Activated B cell treated with CpG ODN at 0.5 μM for 24 hours (primary cell): ENCODE measurements at regions not wholly inside any gene's neighbourhood (a gene's known extent, or its start where the extent isn't known, plus 50 kb on each side); places are given as distances from the start of the nearest gene placed in this dataset.

Source experiments
- ATAC-seq: fragments of 200-7000 bp; cut with Tn5 transposase; one replicate; pipeline ENCODE4 v1.10.0; 2021; ENCODE audit warnings: low read depth, mild to moderate bottlenecking, moderate library complexity
- CTCF ChIA-PET: fragments of 350-600 bp; sonication (Branson Sonifier 250); formaldehyde crosslinking; loops from one replicate; lab custom pipeline; 2021; ENCODE audit warnings: antibody characterized with exemption; lab: Charles Lee
- POLR2A ChIA-PET: fragments of 350-600 bp; sonication (Branson Sonifier 250); formaldehyde crosslinking; loops from one replicate; lab custom pipeline; 2021; ENCODE audit warnings: antibody characterized with exemption; lab: Charles Lee
- DNase-seq: peaks from one replicate; pipeline ENCODE4 v3.0.0; 2022
- H3K27ac Mint-ChIP-seq: one replicate; pipeline ENCODE4 v1.8.0; 2020; ENCODE audit warnings: mixed read lengths
- H3K27me3 Mint-ChIP-seq: one replicate; pipeline ENCODE4 v1.8.0; 2021; ENCODE audit warnings: mixed read lengths
- H3K36me3 Mint-ChIP-seq: one replicate; pipeline ENCODE4 v1.8.0; 2021; ENCODE audit warnings: low read depth, mixed read lengths
- H3K4me1 Mint-ChIP-seq: one replicate; pipeline ENCODE4 v1.8.0; 2021; ENCODE audit warnings: mixed read lengths
- H3K4me3 Mint-ChIP-seq: one replicate; pipeline ENCODE4 v1.8.0; 2020; ENCODE audit warnings: mild to moderate bottlenecking, mixed read lengths
- H3K9me3 Mint-ChIP-seq: one replicate; pipeline ENCODE4 v1.8.0; 2020; ENCODE audit warnings: mixed read lengths
- CTCF ChIP-seq: fragments of 200-600 bp; IDR thresholded peaks from one replicate; pipeline ENCODE4 v1.8.0; 2022; ENCODE audit warnings: antibody characterized with exemption, mild to moderate bottlenecking
- intact Hi-C: fragments of 100-400 bp; cut with micrococcal nuclease; formaldehyde crosslinking; loops from one replicate; pipeline ENCODE4 v1.15.1; 2024

GRCh38 chr20:7379621-7380220 is 560.5 kb downstream of the HAO1 start:
- Mint-ChIP-seq H3K27me3 (no peaks in the 10 kb centered on the region), H3K4me3 (no peak overlapping the region), H3K27ac (no peak overlapping the region), H3K9me3 (peaks cover 3% of the 10 kb centered on the region), H3K36me3 (no peaks in the 10 kb centered on the region), H3K4me1 (no peaks in the 10 kb centered on the region)
- TF ChIP-seq CTCF: no peak
- intact Hi-C loops: loop anchor here (5.0 kb wide), 1 partner anchor 1237 kb away; no protein-coding TSS in a partner anchor
- ATAC-seq: no peak
- ChIA-PET CTCF (no interaction called here), POLR2A (no interaction called here)
- DNase-seq: no peak

- Mint-ChIP-seq H3K36me3 (no peaks in the 10 kb centered on the region), H3K4me1 (no peaks in the 10 kb centered on the region), H3K27ac (no peak overlapping the region), H3K9me3 (no peaks in the 10 kb centered on the region), H3K27me3 (no peaks in the 10 kb centered on the region), H3K4me3 (no peak overlapping the region)
- no peak for TF ChIP-seq CTCF
- intact Hi-C loops: no loop called here
- ChIA-PET CTCF (no interaction called here), POLR2A (no interaction called here)
- ATAC-seq (no peak), DNase-seq (no peak)
Observed at GRCh38 chr20:7383216-7383615, 557.0 kb downstream of the HAO1 start.

GRCh38 chr20:7387638-7388193 is 552.5 kb downstream of the HAO1 start:
- Mint-ChIP-seq H3K9me3 (no peaks in the 10 kb centered on the region), H3K27ac (no peak overlapping the region), H3K36me3 (no peaks in the 10 kb centered on the region), H3K4me3 (no peak overlapping the region), H3K27me3 (no peaks in the 10 kb centered on the region), H3K4me1 (no peaks in the 10 kb centered on the region)
- ATAC-seq (no peak), DNase-seq (no peak)
- ChIA-PET POLR2A (no interaction called here), CTCF (no interaction called here)
- TF ChIP-seq CTCF: no peak
- intact Hi-C loops: no loop called here

GRCh38 chr20:7389216-7389615 is 551.0 kb downstream of the HAO1 start:
- H3K27ac Mint-ChIP-seq: no peak overlapping the region
- H3K4me3 Mint-ChIP-seq: no peak overlapping the region

More at GRCh38 chr20:7389216-7389615, 551.0 kb downstream of the HAO1 start:
- CTCF ChIA-PET: no interaction called here
- Mint-ChIP-seq H3K9me3 (no peaks in the 10 kb centered on the region), H3K27me3 (no peaks in the 10 kb centered on the region), H3K4me1 (no peaks in the 10 kb centered on the region), H3K36me3 (no peaks in the 10 kb centered on the region)
- TF ChIP-seq CTCF: no peak
- ATAC-seq: no peak
- POLR2A ChIA-PET: no interaction called here
- intact Hi-C loops: no loop called here
- no peak for DNase-seq
